Hepatocyte (in vitro differentiated cells): ENCODE measurements at regions not wholly inside any gene's neighbourhood (a gene's known extent, or its start where the extent isn't known, plus 50 kb on each side); places are given as distances from the start of the nearest gene placed in this dataset.
A peak's percentile ranks its signal among the peaks of the same experiment; 100 is the strongest.

Experiments used
- DNase-seq: peaks from one replicate; pipeline ENCODE4 v3.0.0-alpha.2; 2016; ENCODE audit warnings: low spot score
- H2AFZ ChIP-seq: fragments of 200-600 bp; sonication (generic); 2 replicates; pipeline ENCODE4 v1.6.0; 2016; ENCODE audit warnings: antibody characterized with exemption, mild to moderate bottlenecking
- H3K27ac ChIP-seq: fragments of 200-600 bp; sonication (generic); 2 replicates; pipeline ENCODE4 v1.5.1; 2016; ENCODE audit warnings: mild to moderate bottlenecking
- H3K27me3 ChIP-seq: fragments of 200-600 bp; sonication (generic); 2 replicates; pipeline ENCODE4 v1.6.1; 2016
- H3K36me3 ChIP-seq: fragments of 200-600 bp; sonication (generic); replicated peaks from 2 replicates; pipeline ENCODE4 v1.5.1; 2016; ENCODE audit warnings: low read depth; ENCODE audit not compliant: insufficient read depth
- H3K4me1 ChIP-seq: fragments of 200-600 bp; sonication (generic); 2 replicates; pipeline ENCODE4 v1.5.1; 2016; ENCODE audit warnings: mild to moderate bottlenecking, moderate library complexity; ENCODE audit not compliant: insufficient read depth
- H3K4me2 ChIP-seq: fragments of 200-600 bp; sonication (generic); 2 replicates; pipeline ENCODE4 v1.6.0; 2016
- H3K4me3 ChIP-seq: fragments of 200-600 bp; sonication (generic); 2 replicates; pipeline ENCODE4 v1.5.1; 2016; ENCODE audit warnings: mild to moderate bottlenecking
- H3K79me2 ChIP-seq: fragments of 200-600 bp; sonication (generic); 2 replicates; pipeline ENCODE4 v1.6.0; 2017; ENCODE audit warnings: mild to moderate bottlenecking
- H3K9me2 ChIP-seq: fragments of 200-600 bp; sonication (generic); replicated peaks from 2 replicates; pipeline ENCODE4 v1.6.0; 2017; ENCODE audit warnings: mild to moderate bottlenecking; ENCODE audit not compliant: insufficient read depth
- H3K9me3 ChIP-seq: fragments of 200-600 bp; sonication (generic); 2 replicates; pipeline ENCODE4 v1.5.1; 2016; ENCODE audit warnings: low read depth, mild to moderate bottlenecking
- H4K20me1 ChIP-seq: fragments of 200-600 bp; sonication (generic); 2 replicates; pipeline ENCODE4 v1.6.0; 2016; ENCODE audit warnings: mild to moderate bottlenecking; ENCODE audit not compliant: insufficient read depth, poor library complexity, severe bottlenecking
- EZH2 ChIP-seq: fragments of 200-600 bp; sonication (generic); IDR thresholded peaks from 2 replicates; pipeline ENCODE4 v1.6.1; 2016; ENCODE audit warnings: antibody characterized with exemption, mild to moderate bottlenecking, borderline replicate concordance
- EZH2phosphoT487 ChIP-seq: fragments of 200-600 bp; sonication (generic); IDR thresholded peaks from one replicate; pipeline ENCODE4 v1.6.1; 2018; ENCODE audit warnings: antibody characterized with exemption, mild to moderate bottlenecking, low read depth, moderate library complexity; ENCODE audit not compliant: unreplicated experiment, severe bottlenecking
- WGBS: methylation state at CpG from one replicate; pipeline ENCODE4 v1.1.6; 2016; ENCODE audit warnings: low lambda C conversion rate; ENCODE audit errors: missing lambda C conversion rate; 5-methylcytosine and 5-hydroxymethylcytosine counted together
- TF ChIP-seq, protein P1 (sequence below): fragments of 200-600 bp; sonication (generic); IDR thresholded peaks from 2 replicates; pipeline ENCODE4 v1.5.1; 2016; ENCODE audit warnings: antibody characterized with exemption, mild to moderate bottlenecking; ENCODE audit not compliant: poor library complexity

DNA sequence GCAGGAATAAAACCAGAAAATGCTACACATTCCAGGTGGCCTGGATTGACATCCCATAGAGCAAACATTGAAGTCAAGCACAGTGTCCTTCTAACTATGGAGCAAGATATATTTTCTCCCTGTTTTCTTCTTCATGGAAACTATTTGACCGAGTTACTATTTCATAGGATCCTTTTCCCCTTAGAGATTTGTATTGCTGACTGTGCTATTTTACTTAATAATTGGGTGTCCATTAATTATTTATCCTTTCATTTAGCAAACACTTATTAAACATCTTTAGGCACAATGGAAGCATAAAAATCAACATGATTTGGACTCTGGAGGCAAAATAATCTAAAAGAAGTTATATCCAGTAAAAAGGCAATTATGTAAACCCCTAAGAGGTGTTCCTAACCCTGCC is 782.8 kb upstream of the ACVR2A start:
- H3K4me1 ChIP-seq = no peaks in the 10 kb centered on the region
- H3K4me3 ChIP-seq = no peak overlapping the region
- H3K9me3 ChIP-seq = no peaks in the 10 kb centered on the region
- no peak overlapping the region for H2AFZ ChIP-seq
- 40% methylated on average over 1 of the region's 1 CpG for WGBS
- no peaks in the 10 kb centered on the region for H3K27me3 ChIP-seq
- H4K20me1 ChIP-seq = no peaks in the 10 kb centered on the region
- no peaks in the 10 kb centered on the region for H3K9me2 ChIP-seq
- TF ChIP-seq EZH2phosphoT487 = no peak
- no peak for TF ChIP-seq EZH2
- TF ChIP-seq, protein P1, sequence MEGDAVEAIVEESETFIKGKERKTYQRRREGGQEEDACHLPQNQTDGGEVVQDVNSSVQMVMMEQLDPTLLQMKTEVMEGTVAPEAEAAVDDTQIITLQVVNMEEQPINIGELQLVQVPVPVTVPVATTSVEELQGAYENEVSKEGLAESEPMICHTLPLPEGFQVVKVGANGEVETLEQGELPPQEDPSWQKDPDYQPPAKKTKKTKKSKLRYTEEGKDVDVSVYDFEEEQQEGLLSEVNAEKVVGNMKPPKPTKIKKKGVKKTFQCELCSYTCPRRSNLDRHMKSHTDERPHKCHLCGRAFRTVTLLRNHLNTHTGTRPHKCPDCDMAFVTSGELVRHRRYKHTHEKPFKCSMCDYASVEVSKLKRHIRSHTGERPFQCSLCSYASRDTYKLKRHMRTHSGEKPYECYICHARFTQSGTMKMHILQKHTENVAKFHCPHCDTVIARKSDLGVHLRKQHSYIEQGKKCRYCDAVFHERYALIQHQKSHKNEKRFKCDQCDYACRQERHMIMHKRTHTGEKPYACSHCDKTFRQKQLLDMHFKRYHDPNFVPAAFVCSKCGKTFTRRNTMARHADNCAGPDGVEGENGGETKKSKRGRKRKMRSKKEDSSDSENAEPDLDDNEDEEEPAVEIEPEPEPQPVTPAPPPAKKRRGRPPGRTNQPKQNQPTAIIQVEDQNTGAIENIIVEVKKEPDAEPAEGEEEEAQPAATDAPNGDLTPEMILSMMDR = no peak
- no peak overlapping the region for H3K4me2 ChIP-seq
- no peaks in the 10 kb centered on the region for H3K79me2 ChIP-seq
- H3K27ac ChIP-seq = no peak overlapping the region
- H3K36me3 ChIP-seq = no peaks in the 10 kb centered on the region
- DNase-seq = no peak

DNA sequence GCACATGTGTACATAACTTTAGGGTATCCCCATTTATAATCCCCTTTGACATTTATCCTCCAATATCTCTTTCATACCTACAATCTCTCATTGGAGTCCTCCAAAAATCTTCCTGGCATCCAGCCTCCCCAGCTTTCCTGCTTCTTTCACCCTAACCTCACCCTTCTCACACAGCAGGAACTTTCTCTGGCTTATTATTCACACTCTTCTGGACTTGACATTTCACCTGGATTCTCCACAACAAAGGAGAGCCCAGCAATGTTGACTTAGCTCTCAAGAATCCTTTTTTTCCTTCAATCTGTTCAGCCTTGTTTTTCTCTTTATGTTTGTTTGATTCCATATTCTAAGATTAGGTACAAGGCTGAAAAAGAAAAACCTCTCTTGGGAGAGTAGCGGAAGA is 783.6 kb upstream of the ACVR2A start:
- Histone ChIP-seq H3K4me3 (no peak overlapping the region), H3K27me3 (no peaks in the 10 kb centered on the region), H3K9me3 (no peaks in the 10 kb centered on the region), H3K4me1 (no peaks in the 10 kb centered on the region), H3K9me2 (no peaks in the 10 kb centered on the region), H3K79me2 (no peaks in the 10 kb centered on the region), H3K4me2 (no peak overlapping the region), H4K20me1 (no peaks in the 10 kb centered on the region), H3K27ac (no peak overlapping the region), H3K36me3 (no peaks in the 10 kb centered on the region), H2AFZ (no peak overlapping the region)
- 83% methylated on average over 1 of the region's 1 CpG for WGBS
- no peak for DNase-seq
- TF ChIP-seq, protein P1 = no peak
- TF ChIP-seq EZH2 (no peak), EZH2phosphoT487 (no peak)

DNA sequence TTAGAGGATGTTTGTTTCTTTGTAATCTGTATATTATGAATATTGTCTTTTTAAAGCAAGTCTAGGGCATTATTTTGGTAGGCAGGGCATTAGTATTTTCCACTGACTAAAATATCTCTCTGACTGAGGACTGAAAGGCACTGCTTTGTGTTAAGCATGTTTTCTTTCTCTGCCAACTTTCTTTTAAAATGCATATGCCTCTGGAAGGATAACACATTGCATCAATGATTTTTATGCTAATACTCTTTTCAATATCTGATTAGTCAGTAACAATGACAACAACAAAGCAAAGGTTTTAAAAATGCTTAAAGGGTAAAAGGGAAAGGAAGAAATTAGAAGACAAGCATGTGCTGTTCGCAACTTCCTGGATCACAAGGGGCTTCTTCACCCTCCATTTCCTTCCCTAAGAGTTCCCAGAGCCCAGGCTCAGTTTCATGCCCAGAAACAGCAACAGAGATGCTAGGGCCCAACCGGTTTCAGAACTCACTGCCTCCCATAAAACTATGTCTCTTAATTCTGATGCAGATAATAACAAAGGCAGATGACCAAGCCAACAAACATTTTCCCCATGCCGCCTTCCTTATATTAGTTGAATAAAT is 786.8 kb upstream of the ACVR2A start:
- no peak overlapping the region for H3K4me2 ChIP-seq
- no peaks in the 10 kb centered on the region for H3K79me2 ChIP-seq
- no peak overlapping the region for H3K4me3 ChIP-seq
- no peak overlapping the region for H3K27ac ChIP-seq
- H3K27me3 ChIP-seq = no peaks in the 10 kb centered on the region
- H4K20me1 ChIP-seq = no peaks in the 10 kb centered on the region
- no peaks in the 10 kb centered on the region for H3K9me3 ChIP-seq
- 90% methylated on average over 3 of the region's 3 CpGs for WGBS
- DNase-seq = no peak
- H3K36me3 ChIP-seq = no peaks in the 10 kb centered on the region
- H2AFZ ChIP-seq = no peak overlapping the region
- H3K4me1 ChIP-seq = no peaks in the 10 kb centered on the region
- TF ChIP-seq, protein P1 = no peak
- no peak for TF ChIP-seq EZH2phosphoT487
- no peak for TF ChIP-seq EZH2
- H3K9me2 ChIP-seq = no peaks in the 10 kb centered on the region

DNA sequence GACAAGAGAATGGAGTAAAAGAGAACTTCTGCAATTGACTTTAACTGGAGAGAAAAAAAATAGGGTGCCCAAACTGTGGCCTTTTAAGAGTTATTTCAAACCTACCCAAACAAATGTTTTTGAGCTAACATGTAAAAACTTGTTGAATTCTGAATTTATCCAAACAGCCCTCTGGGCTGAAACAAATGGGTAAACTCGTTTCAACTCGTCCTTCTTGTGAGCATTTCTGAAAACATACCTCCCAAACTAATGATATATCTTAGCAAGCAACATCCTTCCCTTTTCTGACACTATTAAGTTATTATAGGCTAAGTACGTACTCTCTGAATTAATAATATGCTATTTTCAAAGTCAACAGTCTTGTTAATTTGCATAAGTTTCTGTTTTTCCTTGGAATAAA is 793.0 kb upstream of the ACVR2A start:
- Histone ChIP-seq H3K9me3 (no peaks in the 10 kb centered on the region), H3K27ac (peak overlapping the region; percentile 15), H3K36me3 (no peaks in the 10 kb centered on the region), H3K4me2 (no peak overlapping the region), H4K20me1 (no peaks in the 10 kb centered on the region), H3K79me2 (no peaks in the 10 kb centered on the region), H3K4me1 (no peaks in the 10 kb centered on the region), H2AFZ (no peak overlapping the region), H3K27me3 (no peaks in the 10 kb centered on the region), H3K4me3 (no peak overlapping the region), H3K9me2 (no peaks in the 10 kb centered on the region)
- TF ChIP-seq, protein P1 = no peak
- TF ChIP-seq EZH2 (no peak), EZH2phosphoT487 (no peak)
- DNase-seq = no peak
- 86% methylated on average over 3 of the region's 3 CpGs for WGBS
